ENCODE measurements at regions not wholly inside any gene's neighbourhood (a gene's known extent, or its start where the extent isn't known, plus 50 kb on each side); places are given as distances from the start of the nearest gene placed in this dataset.

GRCh38 chr2:237232166-237232565 lies 146.5 kb downstream of the COPS8 start:
- Mint-ChIP-seq H3K4me3 (no peak overlapping the region), H3K36me3 (no peaks in the 10 kb centered on the region), H3K27ac (no peak overlapping the region), H3K9me3 (peaks cover 7% of the 10 kb centered on the region), H3K27me3 (no peaks in the 10 kb centered on the region), H3K4me1 (ENCODE audit: unreplicated experiment) (no peaks in the 10 kb centered on the region)
- no peak for DNase-seq (ENCODE audit: extremely low spot score, unreplicated experiment)
- TF ChIP-seq, protein P1, sequence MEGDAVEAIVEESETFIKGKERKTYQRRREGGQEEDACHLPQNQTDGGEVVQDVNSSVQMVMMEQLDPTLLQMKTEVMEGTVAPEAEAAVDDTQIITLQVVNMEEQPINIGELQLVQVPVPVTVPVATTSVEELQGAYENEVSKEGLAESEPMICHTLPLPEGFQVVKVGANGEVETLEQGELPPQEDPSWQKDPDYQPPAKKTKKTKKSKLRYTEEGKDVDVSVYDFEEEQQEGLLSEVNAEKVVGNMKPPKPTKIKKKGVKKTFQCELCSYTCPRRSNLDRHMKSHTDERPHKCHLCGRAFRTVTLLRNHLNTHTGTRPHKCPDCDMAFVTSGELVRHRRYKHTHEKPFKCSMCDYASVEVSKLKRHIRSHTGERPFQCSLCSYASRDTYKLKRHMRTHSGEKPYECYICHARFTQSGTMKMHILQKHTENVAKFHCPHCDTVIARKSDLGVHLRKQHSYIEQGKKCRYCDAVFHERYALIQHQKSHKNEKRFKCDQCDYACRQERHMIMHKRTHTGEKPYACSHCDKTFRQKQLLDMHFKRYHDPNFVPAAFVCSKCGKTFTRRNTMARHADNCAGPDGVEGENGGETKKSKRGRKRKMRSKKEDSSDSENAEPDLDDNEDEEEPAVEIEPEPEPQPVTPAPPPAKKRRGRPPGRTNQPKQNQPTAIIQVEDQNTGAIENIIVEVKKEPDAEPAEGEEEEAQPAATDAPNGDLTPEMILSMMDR (conservative IDR thresholded peaks at IDR 0.05) = no peak

GRCh38 chr2:237234268-237234667 lies 148.6 kb downstream of the COPS8 start:
- TF ChIP-seq, protein P1 (conservative IDR thresholded peaks at IDR 0.05) = no peak
- Mint-ChIP-seq H3K27me3 (no peaks in the 10 kb centered on the region), H3K27ac (no peak overlapping the region), H3K4me3 (no peak overlapping the region), H3K9me3 (peaks cover 7% of the 10 kb centered on the region), H3K4me1 (ENCODE audit: unreplicated experiment) (no peaks in the 10 kb centered on the region), H3K36me3 (no peaks in the 10 kb centered on the region)
- no peak for DNase-seq (ENCODE audit: extremely low spot score, unreplicated experiment)

DNA sequence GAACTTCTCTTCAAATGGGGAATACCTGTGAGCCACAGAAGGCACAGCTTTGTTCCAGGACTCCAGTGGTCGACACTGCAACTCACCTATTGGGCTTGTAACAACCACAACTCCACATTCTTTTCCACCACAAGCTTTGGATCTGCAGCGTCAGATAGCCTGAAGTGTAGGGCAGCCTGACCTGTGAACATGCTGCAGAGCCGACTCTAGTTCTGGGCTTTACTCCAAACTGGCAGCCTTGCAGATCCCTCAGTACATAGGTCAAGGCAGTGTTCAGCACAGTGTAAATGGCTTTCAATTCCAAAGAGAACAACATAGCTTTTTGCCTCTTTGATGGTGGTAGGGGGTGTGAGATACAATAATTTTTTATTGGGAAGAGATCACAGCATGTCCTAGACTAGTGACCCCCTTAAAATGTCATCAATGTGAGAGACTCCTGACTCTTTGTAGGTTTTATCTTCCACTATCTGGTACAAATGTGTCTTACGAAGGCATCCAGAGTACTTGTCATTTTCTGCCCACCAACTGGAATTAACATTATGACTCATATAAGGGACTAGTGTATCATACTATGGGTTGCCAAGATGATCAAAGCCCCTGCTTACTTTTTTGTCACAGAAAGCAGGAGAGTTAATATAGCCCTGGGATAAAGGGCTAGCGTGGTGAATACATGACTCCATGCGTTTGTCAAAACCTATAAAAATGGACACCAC lies 149.8 kb downstream of the COPS8 start:
- Mint-ChIP-seq H3K36me3 (no peaks in the 10 kb centered on the region), H3K9me3 (peaks cover 4% of the 10 kb centered on the region), H3K4me1 (ENCODE audit: unreplicated experiment) (no peaks in the 10 kb centered on the region), H3K27ac (no peak overlapping the region), H3K4me3 (no peak overlapping the region), H3K27me3 (no peaks in the 10 kb centered on the region)
- no peak for DNase-seq (ENCODE audit: extremely low spot score, unreplicated experiment)
- TF ChIP-seq, protein P1 (conservative IDR thresholded peaks at IDR 0.05) = no peak

DNA sequence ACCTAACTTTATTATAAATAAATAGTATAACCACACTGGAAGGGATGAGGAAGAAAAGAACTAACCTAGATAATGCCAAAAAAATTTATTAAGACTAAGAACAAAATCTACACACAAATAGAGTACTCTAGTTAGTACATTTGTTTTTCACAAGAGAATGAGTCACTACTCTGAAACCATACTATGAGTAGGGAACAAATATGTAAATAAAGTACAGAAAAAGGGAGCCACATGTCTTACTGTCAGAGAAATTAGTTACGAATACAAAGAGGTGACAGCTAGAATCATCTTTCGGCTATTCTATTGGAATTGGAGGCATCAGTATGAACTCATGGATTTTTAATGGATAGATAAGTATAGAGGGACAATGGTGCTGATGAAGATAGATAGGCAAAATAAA lies 150.5 kb downstream of the COPS8 start:
- H3K4me1 Mint-ChIP-seq (ENCODE audit: unreplicated experiment) = no peaks in the 10 kb centered on the region
- H3K27me3 Mint-ChIP-seq = no peaks in the 10 kb centered on the region
- TF ChIP-seq, protein P1 (conservative IDR thresholded peaks at IDR 0.05) = no peak
- no peak for DNase-seq (ENCODE audit: extremely low spot score, unreplicated experiment)
- H3K9me3 Mint-ChIP-seq = peaks cover 4% of the 10 kb centered on the region
- H3K36me3 Mint-ChIP-seq = no peaks in the 10 kb centered on the region
- H3K4me3 Mint-ChIP-seq = no peak overlapping the region
- H3K27ac Mint-ChIP-seq = no peak overlapping the region

DNA sequence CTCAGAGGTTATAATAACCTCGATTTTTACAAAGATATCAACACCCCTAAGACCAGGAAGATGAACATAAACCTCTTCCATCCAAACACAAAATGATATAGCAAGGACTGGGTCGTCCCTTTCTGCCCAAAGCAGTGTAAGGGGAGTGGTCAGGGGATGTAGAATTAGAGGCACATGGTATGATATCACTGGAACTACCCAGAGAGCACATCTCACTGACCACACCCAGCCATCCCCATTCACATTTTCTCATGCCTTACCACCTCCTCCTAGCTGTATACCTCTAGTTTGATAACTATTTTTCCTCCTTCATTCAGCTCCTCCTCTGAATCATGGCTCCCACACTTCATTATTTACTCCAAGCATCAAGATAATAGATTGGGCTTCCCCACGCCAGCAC lies 152.6 kb downstream of the COPS8 start:
- DNase-seq (ENCODE audit: extremely low spot score, unreplicated experiment) = no peak
- no peak overlapping the region for H3K4me3 Mint-ChIP-seq
- peaks cover 4% of the 10 kb centered on the region for H3K9me3 Mint-ChIP-seq
- no peaks in the 10 kb centered on the region for H3K36me3 Mint-ChIP-seq
- TF ChIP-seq, protein P1 (conservative IDR thresholded peaks at IDR 0.05) = no peak
- no peak overlapping the region for H3K27ac Mint-ChIP-seq
- H3K4me1 Mint-ChIP-seq (ENCODE audit: unreplicated experiment) = no peaks in the 10 kb centered on the region
- H3K27me3 Mint-ChIP-seq = no peaks in the 10 kb centered on the region
